HG03575 (cell line): ENCODE measurements at regions not wholly inside any gene's neighbourhood (a gene's known extent, or its start where the extent isn't known, plus 50 kb on each side); places are given as distances from the start of the nearest gene placed in this dataset.

Source experiments
- ATAC-seq: cut with Tn5 transposase; IDR thresholded peaks from one replicate; pipeline ENCODE4 v1.9.1; 2021; ENCODE audit not compliant: unreplicated experiment, insufficient number of reproducible peaks, low FRiP score; ENCODE audit errors: extremely low read depth

- no peak for ATAC-seq
Observed at GRCh38 chr5:152514827-152515397, 109.8 kb upstream of the NMUR2 start.

GRCh38 chr5:152523964-152524363 lies 118.9 kb upstream of the NMUR2 start:
- no peak for ATAC-seq

GRCh38 chr5:152527358-152528052 lies 122.4 kb upstream of the NMUR2 start:
- ATAC-seq = peak; percentile 80

GRCh38 chr5:152529440-152529839 lies 124.4 kb upstream of the NMUR2 start:
- no peak for ATAC-seq

GRCh38 chr5:152532714-152533113 lies 127.6 kb upstream of the NMUR2 start:
- ATAC-seq = no peak

- ATAC-seq = no peak
Observed at GRCh38 chr5:152534641-152535040, 129.6 kb upstream of the NMUR2 start.

GRCh38 chr5:152542741-152543140 lies 137.7 kb upstream of the NMUR2 start:
- ATAC-seq = no peak

- no peak for ATAC-seq
Observed at GRCh38 chr5:152546493-152546892, 141.4 kb upstream of the NMUR2 start.

GRCh38 chr5:152547202-152547601 lies 142.1 kb upstream of the NMUR2 start:
- ATAC-seq = no peak

GRCh38 chr5:152549709-152550108 lies 144.6 kb upstream of the NMUR2 start:
- no peak for ATAC-seq

- no peak for ATAC-seq
Observed at GRCh38 chr5:152551061-152551460, 146.0 kb upstream of the NMUR2 start.

- no peak for ATAC-seq
Observed at GRCh38 chr5:152556784-152557183, 151.7 kb upstream of the NMUR2 start.

GRCh38 chr5:152560512-152561137 lies 155.5 kb upstream of the NMUR2 start:
- ATAC-seq = no peak

- ATAC-seq = no peak
Observed at GRCh38 chr5:152568016-152568415, 162.9 kb upstream of the NMUR2 start.

- no peak for ATAC-seq
Observed at GRCh38 chr5:152572812-152573211, 167.7 kb upstream of the NMUR2 start.

- no peak for ATAC-seq
Observed at GRCh38 chr5:152584103-152584502, 179.0 kb upstream of the NMUR2 start.

GRCh38 chr5:152592416-152592815 lies 187.3 kb upstream of the NMUR2 start:
- no peak for ATAC-seq

- no peak for ATAC-seq
Observed at GRCh38 chr5:152593388-152593787, 188.3 kb upstream of the NMUR2 start.

GRCh38 chr5:152595405-152595804 lies 190.3 kb upstream of the NMUR2 start:
- no peak for ATAC-seq

- ATAC-seq = no peak
Observed at GRCh38 chr5:152599096-152599495, 194.0 kb upstream of the NMUR2 start.
